ENCODE measurements at regions not wholly inside any gene's neighbourhood (a gene's known extent, or its start where the extent isn't known, plus 50 kb on each side); places are given as distances from the start of the nearest gene placed in this dataset.

GRCh38 chr1:90386899-90387720, 330.0 kb downstream of the BARHL2 start:
- TF ChIP-seq CTCF (conservative IDR thresholded peaks at IDR 0.05 in 1 of 2, IDR thresholded peaks at IDR 0.05 in 1 of 2; ENCODE audit: extremely low read depth in 1 of 2, insufficient read depth in 1 of 2, low read depth in 1 of 2, low read length in 2 of 2) (no peak), EZH2 (IDR thresholded peaks at IDR 0.05; ENCODE audit: borderline replicate concordance, low read length) (no peak)

Data from mammary epithelial cell (primary cell).